Psoas muscle (tissue), 7 donors: ENCODE measurements at regions not wholly inside any gene's neighbourhood (a gene's known extent, or its start where the extent isn't known, plus 50 kb on each side); places are given as distances from the start of the nearest gene placed in this dataset.

Experiments used
- ATAC-seq, 4 donors: fragments of 200-7000 bp; cut with Tn5 transposase; one replicate each; pipeline ENCODE4 v1.9.1; 2020; ENCODE audit warnings: moderate library complexity in 3 of 4, mild to moderate bottlenecking in 2 of 4
- DNase-seq, 2 donors: peaks; one replicate each; pipeline ENCODE4 v3.0.0-alpha.2; 2020
- H3K27ac ChIP-seq: fragments of 200-600 bp; one replicate; pipeline ENCODE4 v1.8.0; 2022
- H3K27me3 ChIP-seq, 3 donors: fragments of 200-600 bp in 1 of 3; one replicate each; pipeline versions ENCODE4 v1.6.1 to v1.8.0; 2013 to 2022; ENCODE audit warnings: low read length in 2 of 3, mild to moderate bottlenecking in 2 of 3, moderate library complexity in 1 of 3; ENCODE audit not compliant: insufficient read depth in 3 of 3
- H3K36me3 ChIP-seq, 2 donors: fragments of 200-600 bp in 1 of 2; one replicate each; pipeline versions ENCODE4 v1.6.1 to v1.8.0; 2013 to 2022; ENCODE audit warnings: low read depth in 1 of 2, mild to moderate bottlenecking in 1 of 2, moderate library complexity in 1 of 2; ENCODE audit not compliant: insufficient read depth in 1 of 2
- H3K4me1 ChIP-seq: fragments of 200-600 bp; one replicate; pipeline ENCODE4 v1.8.0; 2022
- H3K4me3 ChIP-seq: fragments of 200-600 bp; one replicate; pipeline ENCODE4 v1.8.0; 2022; ENCODE audit warnings: mild to moderate bottlenecking
- H3K9me3 ChIP-seq: fragments of 200-600 bp; one replicate; pipeline ENCODE4 v1.8.0; 2022
- WGBS, 3 donors: extraction: QIAGEN DNeasy Blood & Tissue Kit; methylation state at CpG; one replicate each; pipeline versions ENCODE4 v1.1.6 to v1.1.7; 2013; 5-methylcytosine and 5-hydroxymethylcytosine counted together
- intact Hi-C, 2 donors: fragments of 100-400 bp; cut with DNase I; formaldehyde crosslinking; loops; one replicate each; pipeline versions ENCODE4 v1.11.0 to v1.14.2; 2022
- TF ChIP-seq, protein P1 (sequence below): fragments of 200-600 bp; IDR thresholded peaks from one replicate; pipeline ENCODE4 v1.8.0; 2022; ENCODE audit warnings: antibody characterized with exemption
- donor health status: healthy with polysubstance abuse.
- donor health status: DM: no; HTN: no; CAD: no; lungs with moderate emphysema.
- donor health status: Bipolar disorder and iron deficiency.
- donor health status: healthy.
- donor health status: DM: yes; HTN: yes; CAD: no.
- donor health status: DM: no; HTN: no; CAD: no.
- donor health status: DM: yes; HTN: yes; CAD: no.

DNA sequence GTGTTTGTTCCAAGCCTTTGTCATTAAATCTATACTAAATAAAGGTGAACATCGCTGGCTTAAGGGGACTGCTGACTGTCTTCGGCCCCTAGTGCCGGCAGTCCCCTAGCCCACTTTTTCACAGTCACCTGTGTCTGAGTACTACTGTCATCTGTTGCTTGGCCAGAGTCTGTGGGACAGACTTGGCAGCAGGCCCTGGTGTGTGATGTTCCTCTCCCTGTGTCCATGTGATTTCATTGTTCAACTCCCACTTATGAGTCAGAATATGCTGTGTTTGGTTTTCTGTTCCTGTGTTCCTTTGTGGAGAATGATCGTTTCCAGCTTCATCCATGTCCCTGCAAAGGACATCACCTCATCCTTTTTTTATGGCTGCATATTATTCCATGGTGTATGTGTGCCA lies 133.4 kb downstream of the HAO1 start:
- TF ChIP-seq, protein P1, sequence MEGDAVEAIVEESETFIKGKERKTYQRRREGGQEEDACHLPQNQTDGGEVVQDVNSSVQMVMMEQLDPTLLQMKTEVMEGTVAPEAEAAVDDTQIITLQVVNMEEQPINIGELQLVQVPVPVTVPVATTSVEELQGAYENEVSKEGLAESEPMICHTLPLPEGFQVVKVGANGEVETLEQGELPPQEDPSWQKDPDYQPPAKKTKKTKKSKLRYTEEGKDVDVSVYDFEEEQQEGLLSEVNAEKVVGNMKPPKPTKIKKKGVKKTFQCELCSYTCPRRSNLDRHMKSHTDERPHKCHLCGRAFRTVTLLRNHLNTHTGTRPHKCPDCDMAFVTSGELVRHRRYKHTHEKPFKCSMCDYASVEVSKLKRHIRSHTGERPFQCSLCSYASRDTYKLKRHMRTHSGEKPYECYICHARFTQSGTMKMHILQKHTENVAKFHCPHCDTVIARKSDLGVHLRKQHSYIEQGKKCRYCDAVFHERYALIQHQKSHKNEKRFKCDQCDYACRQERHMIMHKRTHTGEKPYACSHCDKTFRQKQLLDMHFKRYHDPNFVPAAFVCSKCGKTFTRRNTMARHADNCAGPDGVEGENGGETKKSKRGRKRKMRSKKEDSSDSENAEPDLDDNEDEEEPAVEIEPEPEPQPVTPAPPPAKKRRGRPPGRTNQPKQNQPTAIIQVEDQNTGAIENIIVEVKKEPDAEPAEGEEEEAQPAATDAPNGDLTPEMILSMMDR: no peak
- peaks cover 7% of the 10 kb centered on the region for H3K9me3 ChIP-seq
- intact Hi-C loops: no loop called here
- H3K4me1 ChIP-seq: no peaks in the 10 kb centered on the region
- H3K27ac ChIP-seq: no peak overlapping the region
- H3K27me3 ChIP-seq: no peaks in the 10 kb centered on the region
- DNase-seq (no peak), ATAC-seq (no peak)
- no peaks in the 10 kb centered on the region for H3K36me3 ChIP-seq
- H3K4me3 ChIP-seq: no peak overlapping the region
- 81 to 88% (median 82%) methylated on average over 4 of the region's 4 CpGs for WGBS, 3 donors

DNA sequence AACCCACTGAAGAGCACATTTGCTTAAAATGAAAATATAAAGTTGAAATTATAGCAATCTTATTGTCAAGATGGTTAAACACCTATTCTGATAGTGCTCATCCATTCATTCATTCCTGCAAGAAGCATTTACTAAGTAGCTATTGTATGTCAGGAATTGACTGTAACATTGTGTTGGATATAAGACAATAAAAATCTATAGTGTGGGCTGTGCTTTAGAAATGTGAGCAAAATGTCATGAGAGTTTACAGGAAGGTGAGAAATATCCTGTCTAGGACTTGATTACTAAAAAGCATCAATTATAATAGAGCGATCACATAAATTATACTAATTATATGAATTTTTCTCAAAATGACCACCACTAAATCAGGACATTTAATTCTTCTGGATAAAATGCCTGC lies 123.0 kb downstream of the HAO1 start:
- 86 to 93% (median 87%) methylated on average over 1 of the region's 1 CpG for WGBS, 3 donors
- intact Hi-C loops: no loop called here
- H3K4me3 ChIP-seq: no peak overlapping the region
- H3K9me3 ChIP-seq: no peaks in the 10 kb centered on the region
- no peaks in the 10 kb centered on the region for H3K4me1 ChIP-seq
- no peak overlapping the region for H3K27ac ChIP-seq
- DNase-seq: no peak
- TF ChIP-seq, protein P1: no peak
- no peak for ATAC-seq
- H3K27me3 ChIP-seq: no peaks in the 10 kb centered on the region
- no peaks in the 10 kb centered on the region for H3K36me3 ChIP-seq

DNA sequence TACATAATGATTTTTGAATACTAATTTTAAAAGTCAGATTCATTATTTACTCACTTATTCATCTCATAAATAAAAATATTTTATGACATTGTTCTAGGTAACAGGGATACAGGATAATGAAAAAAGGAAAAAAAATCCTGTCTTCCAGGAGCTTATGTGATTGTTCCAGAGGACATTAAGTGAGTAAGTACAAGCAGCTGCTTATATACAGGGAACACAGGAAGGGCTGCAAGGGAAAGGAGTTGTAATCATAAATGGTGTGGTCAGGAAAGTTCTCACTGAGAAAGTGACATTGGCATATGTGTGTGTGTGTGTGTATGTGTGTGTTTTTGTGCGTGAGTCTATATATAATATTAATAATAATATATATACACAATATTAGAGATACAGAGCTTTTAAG lies 121.8 kb downstream of the HAO1 start:
- intact Hi-C loops: no loop called here
- DNase-seq: no peak

DNA sequence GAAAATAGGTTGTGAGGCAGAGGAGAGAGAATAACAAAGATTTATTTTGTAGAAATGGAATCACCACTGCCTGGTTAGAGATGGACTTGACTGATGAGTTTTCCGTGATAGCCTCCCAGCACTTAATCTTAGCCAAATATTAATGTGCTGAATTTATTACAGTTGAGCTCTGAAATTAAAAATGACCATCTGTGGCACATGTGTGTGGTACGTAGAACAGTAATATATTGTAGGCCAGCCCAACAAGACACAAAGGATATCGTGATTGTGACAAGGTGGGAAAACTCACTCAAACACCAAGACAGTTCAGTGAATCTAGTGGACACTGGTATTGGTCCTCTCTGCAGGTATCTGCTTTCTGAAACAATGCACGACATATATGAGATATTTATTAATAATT lies 119.4 kb downstream of the HAO1 start:
- DNase-seq: no peak

More for the DNA sequence above, 121.8 kb downstream of the HAO1 start:
- Histone ChIP-seq H3K4me3 (no peak overlapping the region), H3K4me1 (no peaks in the 10 kb centered on the region), H3K27ac (no peak overlapping the region), H3K9me3 (no peaks in the 10 kb centered on the region), H3K27me3 (no peaks in the 10 kb centered on the region), H3K36me3 (no peaks in the 10 kb centered on the region)
- no peak for ATAC-seq
- TF ChIP-seq, protein P1: no peak
- 75 to 93% (median 88%) methylated on average over 1 of the region's 1 CpG for WGBS, 3 donors

DNA sequence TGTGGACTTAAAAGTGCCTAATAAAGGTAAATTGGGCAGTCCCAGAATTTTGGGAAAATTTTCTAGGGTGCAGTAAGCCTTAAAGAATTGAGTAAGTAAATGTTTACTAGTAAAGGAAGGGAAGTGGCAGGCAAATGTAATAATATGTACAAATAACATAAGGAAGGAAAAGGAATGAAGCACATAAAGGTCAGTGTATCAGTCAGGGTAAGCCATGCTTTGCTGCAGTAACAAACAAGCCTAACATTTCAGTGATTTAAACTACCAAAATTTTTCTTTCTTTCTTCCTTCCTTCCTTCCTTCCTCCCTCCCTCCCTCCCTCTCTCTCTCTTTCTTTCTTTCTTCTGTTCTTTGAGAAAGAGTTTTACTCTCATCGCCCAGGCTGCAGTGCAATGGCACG lies 117.5 kb downstream of the HAO1 start:
- H3K4me3 ChIP-seq: no peak overlapping the region
- TF ChIP-seq, protein P1: no peak
- H3K9me3 ChIP-seq: no peaks in the 10 kb centered on the region
- intact Hi-C loops: no loop called here
- no peaks in the 10 kb centered on the region for H3K4me1 ChIP-seq
- WGBS, 3 donors: 93 to 96% (median 95%) methylated on average over 2 of the region's 2 CpGs
- no peak overlapping the region for H3K27ac ChIP-seq
- no peak for DNase-seq
- H3K27me3 ChIP-seq: no peaks in the 10 kb centered on the region
- H3K36me3 ChIP-seq: no peaks in the 10 kb centered on the region
- no peak for ATAC-seq

More for the DNA sequence above, 119.4 kb downstream of the HAO1 start:
- Histone ChIP-seq H3K27me3 (no peaks in the 10 kb centered on the region), H3K36me3 (no peaks in the 10 kb centered on the region), H3K4me1 (no peaks in the 10 kb centered on the region), H3K9me3 (no peaks in the 10 kb centered on the region), H3K4me3 (no peak overlapping the region), H3K27ac (no peak overlapping the region)
- intact Hi-C loops: no loop called here
- 60 to 69% (median 65%) methylated on average over 4 of the region's 4 CpGs for WGBS, 3 donors
- no peak for ATAC-seq
- TF ChIP-seq, protein P1: no peak
